IPS-15b (cell line): ENCODE measurements at regions not wholly inside any gene's neighbourhood (a gene's known extent, or its start where the extent isn't known, plus 50 kb on each side); places are given as distances from the start of the nearest gene placed in this dataset.
"Not testable (repeated sequence)": the region's sequence is repeated elsewhere in the genome, so short reads cannot be mapped to it uniquely, and the experiment has no call there.

Source experiments
- H3K27me3 ChIP-seq: one replicate; pipeline ENCODE4 v1.6.1; 2013; ENCODE audit warnings: low read length; ENCODE audit not compliant: control insufficient read depth, insufficient read depth
- H3K36me3 ChIP-seq: one replicate; pipeline ENCODE4 v1.6.1; 2013; ENCODE audit warnings: low read length; ENCODE audit not compliant: control insufficient read depth, insufficient read depth
- H3K4me1 ChIP-seq: one replicate; pipeline ENCODE4 v1.6.1; 2013; ENCODE audit warnings: mild to moderate bottlenecking, low read length; ENCODE audit not compliant: control insufficient read depth, insufficient read depth
- H3K4me3 ChIP-seq: one replicate; pipeline ENCODE4 v1.5.1; 2013; ENCODE audit warnings: low read depth, low read length
- H3K9ac ChIP-seq: one replicate; pipeline ENCODE4 v1.6.1; 2013; ENCODE audit warnings: low read depth, mild to moderate bottlenecking, low read length
- H3K9me3 ChIP-seq: one replicate; pipeline ENCODE4 v1.6.1; 2013; ENCODE audit warnings: mild to moderate bottlenecking, low read length; ENCODE audit not compliant: control insufficient read depth, insufficient read depth

DNA sequence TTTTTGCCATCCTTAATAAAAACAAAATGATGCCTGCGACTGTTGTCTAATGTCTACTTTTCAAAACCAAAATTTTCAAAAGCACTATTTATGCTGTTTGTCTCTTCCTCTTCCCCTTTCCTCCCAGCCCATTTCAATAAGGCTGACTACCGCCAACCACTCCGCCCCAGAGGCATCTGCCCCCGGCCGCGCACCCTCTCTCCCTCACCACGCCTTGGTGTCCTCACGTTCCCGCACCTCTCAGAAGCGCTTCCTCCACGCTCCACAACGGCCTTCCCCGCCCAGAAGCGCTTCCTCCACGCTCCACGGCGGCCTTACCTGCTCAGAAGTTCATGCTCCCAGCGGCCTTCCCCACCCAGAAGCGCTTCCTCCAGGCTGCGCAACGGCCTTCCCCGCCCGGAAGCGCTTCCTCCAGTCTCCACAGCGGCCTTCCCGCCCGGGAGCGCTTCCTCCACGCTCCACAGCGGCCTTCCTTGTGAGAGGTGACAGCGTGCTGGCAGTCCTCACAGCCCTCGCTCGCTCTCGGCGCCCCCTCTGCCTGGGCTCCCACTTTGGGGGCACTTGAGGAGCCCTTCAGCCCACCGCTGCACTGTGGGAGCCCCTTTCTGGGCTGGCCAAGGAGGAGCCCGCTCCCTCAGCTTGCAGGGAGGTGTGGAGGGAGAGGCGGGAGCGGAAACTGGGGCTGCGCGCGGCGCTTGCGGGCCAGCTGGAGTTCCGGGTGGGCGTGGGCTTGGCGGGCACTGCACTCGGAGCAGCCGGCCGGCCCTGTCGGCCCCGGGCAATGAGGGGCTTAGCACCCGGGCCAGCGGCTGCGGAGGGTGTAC, 490.4 kb upstream of the ZFP42 start:
- Histone ChIP-seq H3K9me3 (no peaks in the 10 kb centered on the region), H3K36me3 (no peaks in the 10 kb centered on the region), H3K4me1 (no peaks in the 10 kb centered on the region), H3K27me3 (no peaks in the 10 kb centered on the region), H3K4me3 (peak overlapping the region; percentile 4), H3K9ac (no peak overlapping the region)

- H3K27me3 ChIP-seq, H3K9me3 ChIP-seq, H3K9ac ChIP-seq, H3K4me3 ChIP-seq, H3K36me3 ChIP-seq, H3K4me1 ChIP-seq: not testable (repeated sequence)
These were observed 489.8 kb upstream of the ZFP42 start for GRCh38 chr4:187505798-187506141.

GRCh38 chr4:187516224-187516623, 479.3 kb upstream of the ZFP42 start:
- H3K4me1 ChIP-seq = no peaks in the 10 kb centered on the region
- H3K27me3 ChIP-seq = no peaks in the 10 kb centered on the region
- no peak overlapping the region for H3K9ac ChIP-seq
- no peaks in the 10 kb centered on the region for H3K9me3 ChIP-seq
- no peak overlapping the region for H3K4me3 ChIP-seq
- H3K36me3 ChIP-seq = no peaks in the 10 kb centered on the region

- Histone ChIP-seq H3K4me3 (no peak overlapping the region), H3K9me3 (no peaks in the 10 kb centered on the region), H3K4me1 (no peaks in the 10 kb centered on the region), H3K9ac (no peak overlapping the region), H3K36me3 (no peaks in the 10 kb centered on the region), H3K27me3 (no peaks in the 10 kb centered on the region)
These were observed 453.9 kb upstream of the ZFP42 start for GRCh38 chr4:187541666-187542065.

DNA sequence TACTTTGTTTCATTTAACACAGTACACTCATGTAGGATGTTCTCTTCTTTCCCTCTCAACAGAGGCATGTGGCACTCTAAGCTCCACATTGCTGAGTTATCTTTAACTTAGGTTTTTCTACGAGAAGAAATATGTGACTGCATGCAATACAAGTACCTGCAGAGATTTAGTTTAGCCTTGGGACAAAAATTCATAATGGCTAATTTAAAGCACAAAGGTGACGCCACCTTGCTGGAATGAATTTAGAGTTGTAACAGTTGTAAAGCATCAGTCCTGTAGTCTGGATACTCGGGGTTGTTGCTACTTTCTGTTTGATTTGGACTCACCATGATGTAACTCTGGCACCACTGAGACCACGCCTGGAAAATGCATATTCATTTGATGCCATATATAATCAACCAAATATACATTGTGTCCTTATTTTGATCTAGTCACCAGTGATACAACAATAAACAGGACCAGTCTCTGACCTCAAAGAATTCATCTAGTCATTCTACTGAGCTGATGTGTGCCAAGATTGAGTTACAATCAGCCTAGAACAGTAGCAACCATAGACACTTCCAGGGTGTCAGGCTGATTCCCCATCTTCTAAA, 451.0 kb upstream of the ZFP42 start:
- Histone ChIP-seq H3K36me3 (no peaks in the 10 kb centered on the region), H3K9ac (no peak overlapping the region), H3K4me3 (no peak overlapping the region), H3K4me1 (no peaks in the 10 kb centered on the region), H3K9me3 (no peaks in the 10 kb centered on the region), H3K27me3 (no peaks in the 10 kb centered on the region)

GRCh38 chr4:187547316-187547715, 448.3 kb upstream of the ZFP42 start:
- no peak overlapping the region for H3K9ac ChIP-seq
- no peaks in the 10 kb centered on the region for H3K4me1 ChIP-seq
- H3K4me3 ChIP-seq = no peak overlapping the region
- no peaks in the 10 kb centered on the region for H3K36me3 ChIP-seq
- H3K9me3 ChIP-seq = no peaks in the 10 kb centered on the region
- H3K27me3 ChIP-seq = no peaks in the 10 kb centered on the region

DNA sequence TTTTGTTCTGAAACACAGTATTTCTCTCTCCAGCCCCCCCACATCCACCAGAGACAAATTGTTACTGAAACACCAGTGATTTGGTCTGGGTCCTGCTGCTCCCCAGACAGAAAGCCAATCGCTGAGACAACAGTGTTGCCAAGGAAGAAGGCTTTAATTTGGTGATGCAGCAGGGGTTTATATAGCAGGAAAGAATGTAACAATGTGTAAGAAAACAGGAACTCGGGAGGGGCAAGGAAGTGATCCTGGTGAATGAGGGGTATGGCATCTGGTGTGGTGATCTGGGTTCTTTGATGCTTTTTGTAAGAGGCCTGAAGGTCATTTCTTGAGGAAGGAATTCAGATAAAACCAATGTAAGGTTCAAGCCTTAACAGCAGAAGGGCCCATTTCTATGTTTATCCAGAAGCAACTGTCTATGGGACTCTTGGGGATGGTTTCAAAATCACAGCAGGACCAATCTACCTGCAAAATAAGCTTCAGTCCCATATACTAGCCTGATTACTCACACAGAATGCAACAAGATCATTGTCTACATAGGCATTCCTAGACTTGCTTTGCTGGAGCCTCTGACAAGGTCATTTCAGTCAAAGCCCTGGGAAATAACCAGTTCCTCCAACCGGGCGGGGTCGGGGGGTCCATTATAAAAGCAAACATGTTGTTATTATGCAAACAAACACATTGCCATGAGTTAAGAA, 445.2 kb upstream of the ZFP42 start:
- Histone ChIP-seq H3K4me1 (no peaks in the 10 kb centered on the region), H3K27me3 (no peaks in the 10 kb centered on the region), H3K4me3 (no peak overlapping the region), H3K9me3 (no peaks in the 10 kb centered on the region), H3K36me3 (no peaks in the 10 kb centered on the region), H3K9ac (no peak overlapping the region)

DNA sequence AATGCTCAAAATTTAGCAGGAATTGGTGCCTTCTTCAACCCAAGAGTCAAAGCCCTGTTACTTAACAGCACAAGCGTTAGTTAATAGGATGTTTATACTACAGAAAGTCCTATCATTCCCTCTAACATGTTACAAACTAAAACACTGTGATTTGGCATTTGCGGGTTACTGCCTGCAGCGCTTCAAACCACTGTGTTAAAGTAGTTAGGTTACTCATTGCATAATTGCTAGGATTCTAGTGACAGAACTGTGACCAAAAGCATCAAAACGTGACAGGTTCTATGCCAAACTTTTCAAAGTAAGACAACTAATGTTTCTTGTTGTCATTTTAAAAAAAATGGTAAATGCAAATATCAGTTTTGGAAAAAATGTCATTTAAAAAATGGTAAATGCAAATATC, 442.8 kb upstream of the ZFP42 start:
- no peak overlapping the region for H3K9ac ChIP-seq
- no peaks in the 10 kb centered on the region for H3K9me3 ChIP-seq
- no peaks in the 10 kb centered on the region for H3K27me3 ChIP-seq
- no peaks in the 10 kb centered on the region for H3K36me3 ChIP-seq
- no peaks in the 10 kb centered on the region for H3K4me1 ChIP-seq
- H3K4me3 ChIP-seq = no peak overlapping the region

DNA sequence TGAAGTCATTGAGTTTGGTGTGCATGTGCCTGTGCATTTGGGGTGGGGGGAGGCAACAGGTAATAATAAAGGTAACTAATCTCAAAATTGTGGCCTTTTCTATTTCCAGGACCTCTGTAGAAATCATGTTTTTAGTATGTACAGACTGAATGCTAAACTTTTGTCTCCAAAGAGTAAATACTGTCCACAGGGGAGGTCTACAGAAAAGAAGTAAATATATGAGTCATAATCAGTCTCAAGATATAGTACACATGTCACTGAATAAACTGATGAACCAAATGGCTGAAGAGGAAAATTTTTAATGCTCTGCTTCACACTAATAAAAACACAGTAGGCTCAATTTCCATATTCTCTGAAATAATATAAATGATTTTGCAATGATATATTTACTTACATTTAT, 440.4 kb upstream of the ZFP42 start:
- H3K9ac ChIP-seq = no peak overlapping the region
- H3K4me1 ChIP-seq = no peaks in the 10 kb centered on the region
- H3K36me3 ChIP-seq = no peaks in the 10 kb centered on the region
- H3K27me3 ChIP-seq = no peaks in the 10 kb centered on the region
- no peaks in the 10 kb centered on the region for H3K9me3 ChIP-seq
- H3K4me3 ChIP-seq = no peak overlapping the region

- no peak overlapping the region for H3K4me3 ChIP-seq
- no peak overlapping the region for H3K9ac ChIP-seq
- no peaks in the 10 kb centered on the region for H3K4me1 ChIP-seq
- H3K36me3 ChIP-seq = no peaks in the 10 kb centered on the region
- H3K27me3 ChIP-seq = no peaks in the 10 kb centered on the region
- H3K9me3 ChIP-seq = no peaks in the 10 kb centered on the region
These were observed 437.2 kb upstream of the ZFP42 start for GRCh38 chr4:187558391-187558790.

DNA sequence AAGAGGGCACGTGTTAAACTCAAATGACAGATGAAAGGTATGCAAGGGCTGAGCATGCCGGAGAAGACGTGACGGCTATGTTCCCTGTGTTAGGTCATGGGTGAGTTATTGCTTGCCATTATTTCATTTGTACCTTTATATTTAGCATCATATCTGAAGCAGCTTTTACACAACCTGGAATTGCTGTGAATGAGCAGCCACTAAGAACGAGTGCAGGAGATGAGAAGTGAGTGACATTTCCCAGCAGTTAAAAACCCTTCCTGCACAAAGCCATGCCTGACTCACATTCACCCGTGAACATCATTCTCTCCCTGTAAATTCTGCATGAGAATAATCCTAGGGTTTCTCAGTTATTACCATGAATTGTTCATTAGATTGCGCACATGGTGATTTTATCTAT, 433.2 kb upstream of the ZFP42 start:
- no peak overlapping the region for H3K4me3 ChIP-seq
- no peak overlapping the region for H3K9ac ChIP-seq
- H3K4me1 ChIP-seq = no peaks in the 10 kb centered on the region
- H3K27me3 ChIP-seq = no peaks in the 10 kb centered on the region
- no peaks in the 10 kb centered on the region for H3K9me3 ChIP-seq
- no peaks in the 10 kb centered on the region for H3K36me3 ChIP-seq

DNA sequence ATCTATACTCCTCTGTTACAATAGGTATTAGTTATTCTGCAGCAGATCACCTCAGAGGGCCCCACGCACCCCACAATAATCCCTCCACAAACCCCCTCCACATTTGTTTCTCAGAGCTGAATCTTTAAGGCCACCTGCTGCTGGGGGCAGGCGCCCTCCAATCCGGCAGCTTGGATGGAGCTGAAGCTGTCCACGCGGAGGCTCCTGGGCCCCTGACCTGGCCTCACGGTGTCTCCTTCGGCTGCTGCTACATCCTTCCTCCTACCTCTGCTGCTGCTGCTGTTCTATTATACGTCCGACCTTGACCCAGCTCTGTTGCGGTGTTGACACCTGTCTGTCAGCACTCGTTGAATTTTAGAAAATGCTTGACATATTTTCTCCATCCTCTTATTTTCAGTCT, 430.2 kb upstream of the ZFP42 start:
- no peaks in the 10 kb centered on the region for H3K9me3 ChIP-seq
- H3K27me3 ChIP-seq = no peaks in the 10 kb centered on the region
- no peaks in the 10 kb centered on the region for H3K36me3 ChIP-seq
- H3K4me1 ChIP-seq = no peaks in the 10 kb centered on the region
- no peak overlapping the region for H3K9ac ChIP-seq
- no peak overlapping the region for H3K4me3 ChIP-seq
